GM23248 (cell line): ENCODE measurements at regions not wholly inside any gene's neighbourhood (a gene's known extent, or its start where the extent isn't known, plus 50 kb on each side); places are given as distances from the start of the nearest gene placed in this dataset.

Experiments used
- EZH2 ChIP-seq: fragments of 200-600 bp; sonication (generic); IDR thresholded peaks from 2 replicates; pipeline ENCODE4 v1.6.1; 2018; ENCODE audit warnings: antibody characterized with exemption, mild to moderate bottlenecking; ENCODE audit not compliant: insufficient read depth, poor library complexity, severe bottlenecking
- EZH2phosphoT487 ChIP-seq: fragments of 200-600 bp; sonication (generic); IDR thresholded peaks from 2 replicates; pipeline ENCODE4 v1.6.1; 2018; ENCODE audit warnings: antibody characterized with exemption, moderate library complexity, mild to moderate bottlenecking, low read depth; ENCODE audit not compliant: insufficient read depth

GRCh38 chr11:87437844-87438223 lies 400.1 kb downstream of the TMEM135 start:
- TF ChIP-seq EZH2 (no peak), EZH2phosphoT487 (no peak)
